Peyer's patch (tissue), 4 donors: ENCODE measurements at regions not wholly inside any gene's neighbourhood (a gene's known extent, or its start where the extent isn't known, plus 50 kb on each side); places are given as distances from the start of the nearest gene placed in this dataset.
A peak's percentile ranks its signal among the peaks of the same experiment; 100 is the strongest.
"Not testable (repeated sequence)": the region's sequence is repeated elsewhere in the genome, so short reads cannot be mapped to it uniquely, and the experiment has no call there.

ENCODE experiments used
- DNase-seq, 3 donors: peaks; one replicate each; pipeline ENCODE4 v3.0.0-alpha.2; 2017 to 2019
- H3K27ac ChIP-seq, 4 donors: fragments of 200-600 bp; sonication (generic); one replicate each; pipeline ENCODE4 v1.5.1; 2016 to 2019
- H3K27me3 ChIP-seq, 2 donors: fragments of 200-600 bp; sonication (generic); one replicate each; pipeline ENCODE4 v1.5.1; 2019
- H3K36me3 ChIP-seq, 3 donors: fragments of 200-600 bp; sonication (generic); one replicate each; pipeline ENCODE4 v1.5.1; 2016 to 2019
- H3K4me1 ChIP-seq, 4 donors: fragments of 200-600 bp; sonication (generic); one replicate each; pipeline ENCODE4 v1.5.1; 2016 to 2019
- H3K4me3 ChIP-seq, 4 donors: fragments of 200-600 bp; sonication (generic); 1 replicate in 3 of 4; 2 replicates in 1 of 4; pipeline ENCODE4 v1.5.1; 2016 to 2019; ENCODE audit warnings: mild to moderate bottlenecking in 1 of 4
- H3K9me3 ChIP-seq, 4 donors: fragments of 200-600 bp; sonication (generic); one replicate each; pipeline ENCODE4 v1.5.1; 2016 to 2019; ENCODE audit warnings: mild to moderate bottlenecking in 1 of 4
- POLR2A ChIP-seq, 2 donors: fragments of 450-650 bp; IDR thresholded peaks; one replicate each; pipeline ENCODE4 v1.5.1; 2017; ENCODE audit warnings: antibody characterized with exemption in 2 of 2, mild to moderate bottlenecking in 2 of 2, moderate library complexity in 2 of 2

DNA sequence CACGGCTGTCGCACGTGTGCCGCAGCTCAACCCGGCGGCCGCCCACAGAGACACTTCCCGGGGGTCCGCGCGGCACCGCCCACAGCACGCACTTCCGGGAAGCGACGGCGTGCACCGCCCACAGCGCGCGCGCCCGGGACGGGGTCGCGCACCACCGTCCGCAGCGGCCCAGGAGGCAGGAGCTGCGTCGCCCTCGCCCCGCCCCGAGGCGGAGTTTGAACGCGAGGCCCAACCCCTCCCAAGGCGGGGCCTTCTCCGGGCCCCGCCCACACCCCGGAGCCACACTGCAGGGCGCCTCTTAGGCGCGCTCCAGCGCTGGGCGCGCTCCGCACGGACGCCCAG lies 5366.8 kb upstream of the TPTE start:
- H3K9me3 ChIP-seq, H3K4me1 ChIP-seq, H3K36me3 ChIP-seq, H3K27me3 ChIP-seq: not testable (repeated sequence)
- peak; percentile 76 to 93 (median 90) for DNase-seq
- TF ChIP-seq POLR2A (IDR thresholded peaks at IDR 0.05): peak in 1 of 2 donors; percentile 24
- H3K4me3 ChIP-seq: peak overlapping the region; percentile 26 to 61 (median 50)
- peak overlapping the region in 3 of 4 donors; percentile 57 to 61 (median 59) for H3K27ac ChIP-seq

DNA sequence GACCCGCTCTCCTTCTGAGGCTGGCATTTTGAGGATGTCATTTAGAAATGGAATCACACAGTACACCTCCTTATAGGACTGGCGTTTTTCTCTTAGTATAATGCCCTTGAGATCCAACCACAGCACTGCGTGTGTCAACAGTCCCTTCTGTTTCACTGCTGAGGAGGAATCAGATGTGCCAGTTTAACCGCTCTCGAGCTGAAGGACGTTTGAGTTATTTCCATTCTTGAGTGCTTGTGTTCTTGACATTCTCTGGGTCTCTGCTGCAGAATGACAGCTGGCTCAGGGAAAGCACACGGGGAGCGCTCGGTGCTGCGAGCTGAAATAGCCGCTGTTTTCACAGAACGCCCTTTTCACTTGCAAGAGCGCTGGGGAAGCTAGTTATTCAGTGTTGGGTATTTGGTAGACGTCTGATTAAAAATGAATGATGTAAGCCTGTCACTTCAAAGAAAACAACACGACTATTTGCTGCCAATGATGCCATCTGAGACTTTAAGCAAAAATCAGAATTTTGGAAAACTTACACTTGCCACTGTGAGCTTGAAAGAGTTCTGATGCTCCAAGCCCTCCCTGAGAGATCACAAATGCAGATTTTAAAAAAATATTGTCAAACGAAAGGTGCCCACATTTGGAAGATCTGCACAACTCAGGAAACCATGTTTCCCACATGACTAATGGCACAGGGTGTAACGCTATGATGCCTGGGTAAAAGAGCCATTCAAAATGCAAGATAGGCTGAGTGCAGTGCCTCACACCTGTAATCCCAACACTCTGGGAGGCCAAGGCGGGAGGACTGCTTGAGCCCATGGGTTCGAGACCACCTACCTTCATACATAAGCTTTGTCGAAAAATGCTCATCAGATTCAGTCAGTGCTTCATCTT lies 5358.4 kb upstream of the TPTE start:
- H3K4me1 ChIP-seq, H3K27ac ChIP-seq, H3K36me3 ChIP-seq, H3K9me3 ChIP-seq, H3K27me3 ChIP-seq, DNase-seq, H3K4me3 ChIP-seq: not testable (repeated sequence)

DNA sequence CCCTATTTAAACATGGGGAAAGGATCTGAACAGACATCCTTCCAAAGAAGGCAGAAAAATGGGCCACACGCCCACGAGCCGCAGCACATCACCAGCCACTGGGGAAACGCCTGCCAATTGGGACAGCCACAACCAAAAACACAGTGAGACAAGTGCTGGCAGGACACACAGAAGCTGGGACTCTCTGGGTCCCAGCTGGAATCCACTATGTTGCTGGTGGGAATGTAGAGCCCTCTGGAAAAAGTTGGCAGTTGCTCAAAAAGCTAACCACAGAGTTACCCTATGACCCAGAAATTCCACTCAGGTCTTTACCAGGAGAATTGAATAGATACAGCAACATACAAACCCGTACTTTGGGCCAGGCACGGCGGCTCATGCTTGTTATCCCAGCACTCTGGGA lies 5355.6 kb upstream of the TPTE start:
- H3K4me1 ChIP-seq, H3K27me3 ChIP-seq, H3K4me3 ChIP-seq, H3K36me3 ChIP-seq, H3K9me3 ChIP-seq, H3K27ac ChIP-seq, DNase-seq: not testable (repeated sequence)
